ENCODE measurements at regions not wholly inside any gene's neighbourhood (a gene's known extent, or its start where the extent isn't known, plus 50 kb on each side); places are given as distances from the start of the nearest gene placed in this dataset.

DNA sequence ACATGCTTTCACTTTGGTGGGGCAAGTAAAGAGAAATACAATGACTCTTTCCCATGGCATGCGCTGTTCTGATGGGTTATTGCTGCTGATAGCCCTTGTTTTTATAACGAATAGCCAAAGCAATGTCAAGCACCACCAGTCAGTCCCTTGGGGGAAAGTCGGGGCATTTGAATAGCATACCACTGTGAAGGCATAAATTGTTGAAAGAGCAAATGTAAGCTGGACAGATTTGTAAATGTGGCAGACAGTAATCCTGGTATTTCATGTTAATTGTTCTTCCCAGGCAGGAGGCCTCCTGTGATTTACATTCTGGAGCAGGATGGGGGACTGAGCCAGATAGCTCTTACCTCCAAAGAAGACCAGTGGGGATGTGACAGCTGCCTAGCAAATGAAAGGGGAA, 293.3 kb downstream of the ADRA2A start:
- H3K27me3 Mint-ChIP-seq (ENCODE audit: unreplicated experiment), result peaks cover 27% of the 10 kb centered on the region
- BruUV-seq (replicated peaks), result no TSS peak
- intact Hi-C loops (cut with micrococcal nuclease; ENCODE audit: unreplicated experiment), result no loop called here
- no peaks in the 10 kb centered on the region for H3K36me3 Mint-ChIP-seq (ENCODE audit: insufficient read depth, unreplicated experiment)
- TF ChIP-seq CTCF (IDR thresholded peaks at IDR 0.05; ENCODE audit: unreplicated experiment), result no peak
- H3K27ac Mint-ChIP-seq (ENCODE audit: unreplicated experiment), result no peak overlapping the region
- CTCF ChIA-PET, result no interaction called here
- no peak for DNase-seq
- H3K9me3 Mint-ChIP-seq (ENCODE audit: low read depth, unreplicated experiment), result no peaks in the 10 kb centered on the region
- no peak overlapping the region for H3K4me3 Mint-ChIP-seq (ENCODE audit: low read depth, unreplicated experiment)
- H3K4me1 Mint-ChIP-seq (ENCODE audit: low read depth, unreplicated experiment), result no peaks in the 10 kb centered on the region

DNA sequence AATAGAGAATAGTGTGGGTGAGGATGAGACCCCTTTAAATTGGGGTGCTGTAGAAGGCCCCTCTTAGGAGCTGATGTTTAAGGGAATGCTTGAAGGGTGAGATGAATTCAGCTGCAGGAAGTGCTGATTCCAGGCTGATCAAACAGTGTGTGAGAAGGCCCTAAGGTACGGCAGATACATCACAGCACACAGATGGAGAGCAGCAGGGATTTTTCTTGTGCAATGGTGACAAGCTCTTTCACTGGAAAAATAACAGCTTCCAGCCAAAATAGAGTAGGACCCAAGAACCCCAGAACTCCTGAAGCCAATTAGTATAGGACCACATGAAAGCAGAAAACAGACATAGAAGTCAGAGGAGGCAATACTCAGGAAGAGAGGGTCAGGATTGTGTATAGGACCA, 296.9 kb downstream of the ADRA2A start:
- CTCF ChIA-PET, result no interaction called here
- no peaks in the 10 kb centered on the region for H3K36me3 Mint-ChIP-seq (ENCODE audit: insufficient read depth, unreplicated experiment)
- H3K9me3 Mint-ChIP-seq (ENCODE audit: low read depth, unreplicated experiment), result no peaks in the 10 kb centered on the region
- H3K4me1 Mint-ChIP-seq (ENCODE audit: low read depth, unreplicated experiment), result no peaks in the 10 kb centered on the region
- intact Hi-C loops (cut with micrococcal nuclease; ENCODE audit: unreplicated experiment), result no loop called here
- H3K27ac Mint-ChIP-seq (ENCODE audit: unreplicated experiment), result no peak overlapping the region
- no TSS peak for BruUV-seq (replicated peaks)
- no peak for TF ChIP-seq CTCF (IDR thresholded peaks at IDR 0.05; ENCODE audit: unreplicated experiment)
- no peak overlapping the region for H3K4me3 Mint-ChIP-seq (ENCODE audit: low read depth, unreplicated experiment)
- peaks cover 36% of the 10 kb centered on the region for H3K27me3 Mint-ChIP-seq (ENCODE audit: unreplicated experiment)
- no peak for DNase-seq

DNA sequence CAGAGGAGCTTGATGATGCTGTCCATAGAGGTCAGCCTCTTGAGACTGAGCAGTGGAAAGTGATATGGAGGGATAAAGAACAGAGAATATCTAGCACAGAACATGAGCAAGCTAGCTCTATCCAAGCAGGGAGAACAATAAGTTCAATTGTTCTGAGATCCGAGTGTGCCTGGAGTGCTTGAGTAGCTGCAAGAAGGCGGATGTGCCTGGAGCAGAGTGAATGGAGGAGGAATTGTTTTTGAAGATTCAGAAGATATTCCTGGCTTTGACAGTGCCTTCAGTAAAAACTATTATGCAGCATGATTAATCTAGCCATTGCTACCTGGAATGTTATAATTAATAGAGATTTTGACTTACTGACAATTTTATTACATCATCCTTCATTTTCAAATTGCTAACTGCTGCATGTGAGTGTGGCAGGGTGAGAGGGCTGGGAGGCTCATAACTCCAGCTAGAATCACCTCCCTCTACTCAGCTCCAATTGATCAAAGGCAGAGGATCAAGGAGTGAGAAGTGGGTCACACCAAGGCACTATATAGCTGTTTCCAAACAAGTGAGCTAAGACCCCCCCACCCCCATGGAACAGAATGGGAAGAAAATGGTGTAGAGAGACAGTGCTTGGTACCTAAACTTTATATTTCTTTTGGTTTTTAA, 302.8 kb downstream of the ADRA2A start:
- no peak for TF ChIP-seq CTCF (IDR thresholded peaks at IDR 0.05; ENCODE audit: unreplicated experiment)
- Mint-ChIP-seq H3K4me3 (ENCODE audit: low read depth, unreplicated experiment) (no peak overlapping the region), H3K9me3 (ENCODE audit: low read depth, unreplicated experiment) (no peaks in the 10 kb centered on the region), H3K27ac (ENCODE audit: unreplicated experiment) (no peak overlapping the region), H3K36me3 (ENCODE audit: insufficient read depth, unreplicated experiment) (no peaks in the 10 kb centered on the region), H3K4me1 (ENCODE audit: low read depth, unreplicated experiment) (no peaks in the 10 kb centered on the region), H3K27me3 (ENCODE audit: unreplicated experiment) (peaks cover 32% of the 10 kb centered on the region)
- intact Hi-C loops (cut with micrococcal nuclease; ENCODE audit: unreplicated experiment), result no loop called here
- BruUV-seq (replicated peaks), result no TSS peak
- no peak for DNase-seq
- CTCF ChIA-PET, result interaction anchor here (0.6 kb wide), 1 partner anchor 535 kb away, joined by 3 read pairs; no protein-coding TSS in a partner anchor

- intact Hi-C loops (cut with micrococcal nuclease; ENCODE audit: unreplicated experiment), result no loop called here
- H3K27me3 Mint-ChIP-seq (ENCODE audit: unreplicated experiment), result peaks cover 28% of the 10 kb centered on the region
- no peak overlapping the region for H3K27ac Mint-ChIP-seq (ENCODE audit: unreplicated experiment)
- H3K9me3 Mint-ChIP-seq (ENCODE audit: low read depth, unreplicated experiment), result no peaks in the 10 kb centered on the region
- CTCF ChIA-PET, result no interaction called here
- H3K36me3 Mint-ChIP-seq (ENCODE audit: insufficient read depth, unreplicated experiment), result no peaks in the 10 kb centered on the region
- BruUV-seq (replicated peaks), result no TSS peak
- no peak for DNase-seq
- no peak overlapping the region for H3K4me3 Mint-ChIP-seq (ENCODE audit: low read depth, unreplicated experiment)
- H3K4me1 Mint-ChIP-seq (ENCODE audit: low read depth, unreplicated experiment), result no peaks in the 10 kb centered on the region
- no peak for TF ChIP-seq CTCF (IDR thresholded peaks at IDR 0.05; ENCODE audit: unreplicated experiment)
These were observed 307.7 kb downstream of the ADRA2A start for GRCh38 chr10:111384556-111384955.
